ENCODE measurements at regions not wholly inside any gene's neighbourhood (a gene's known extent, or its start where the extent isn't known, plus 50 kb on each side); places are given as distances from the start of the nearest gene placed in this dataset.

DNA sequence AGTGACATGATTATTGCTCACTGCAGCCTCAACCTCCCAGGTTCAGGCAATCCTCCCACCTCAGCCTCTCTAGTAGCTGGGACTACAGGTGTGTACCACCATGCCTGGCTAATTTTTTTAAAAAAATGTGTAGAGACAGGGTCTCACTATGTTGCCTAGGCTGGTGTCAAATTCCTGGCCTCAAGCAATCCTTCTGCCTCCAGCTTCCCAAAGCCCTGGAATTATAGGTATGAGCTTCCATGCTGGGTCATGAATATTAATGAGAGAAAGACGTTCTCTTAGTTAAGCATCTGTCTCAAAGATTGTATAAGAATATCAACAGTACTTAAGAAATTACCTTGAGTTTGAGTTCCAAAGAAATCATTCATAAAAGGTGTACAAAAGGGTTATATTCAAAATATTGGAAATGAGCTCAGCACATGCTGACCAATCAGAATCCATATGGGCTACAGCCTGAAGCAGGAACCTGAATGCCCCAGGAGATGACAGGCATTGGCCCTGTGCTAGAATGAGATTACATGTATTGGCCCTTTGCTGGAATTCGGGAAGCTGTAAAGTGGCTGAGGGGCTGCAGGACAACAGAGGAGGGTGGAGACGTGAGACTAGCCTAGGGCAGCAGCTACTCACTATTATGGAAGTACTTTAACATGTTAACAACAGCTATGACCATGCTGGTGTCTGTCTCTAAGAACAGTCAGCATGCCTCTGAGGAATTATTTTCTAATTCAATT lies 157.0 kb upstream of the CPNE8 start:
- H3K9ac ChIP-seq (ENCODE audit: low read length): no peak overlapping the region
- no peaks in the 10 kb centered on the region for H3K36me3 ChIP-seq (replicated peaks; ENCODE audit: low read depth, low read length)
- no peaks in the 10 kb centered on the region for H3K27me3 ChIP-seq (ENCODE audit: low read depth, low read length)
- H3K9me3 ChIP-seq (ENCODE audit: insufficient read depth, low read length): no peaks in the 10 kb centered on the region
- H3K79me2 ChIP-seq (ENCODE audit: low read length): no peaks in the 10 kb centered on the region
- H3K4me2 ChIP-seq (ENCODE audit: low read length): no peak overlapping the region
- TF ChIP-seq, protein P1, sequence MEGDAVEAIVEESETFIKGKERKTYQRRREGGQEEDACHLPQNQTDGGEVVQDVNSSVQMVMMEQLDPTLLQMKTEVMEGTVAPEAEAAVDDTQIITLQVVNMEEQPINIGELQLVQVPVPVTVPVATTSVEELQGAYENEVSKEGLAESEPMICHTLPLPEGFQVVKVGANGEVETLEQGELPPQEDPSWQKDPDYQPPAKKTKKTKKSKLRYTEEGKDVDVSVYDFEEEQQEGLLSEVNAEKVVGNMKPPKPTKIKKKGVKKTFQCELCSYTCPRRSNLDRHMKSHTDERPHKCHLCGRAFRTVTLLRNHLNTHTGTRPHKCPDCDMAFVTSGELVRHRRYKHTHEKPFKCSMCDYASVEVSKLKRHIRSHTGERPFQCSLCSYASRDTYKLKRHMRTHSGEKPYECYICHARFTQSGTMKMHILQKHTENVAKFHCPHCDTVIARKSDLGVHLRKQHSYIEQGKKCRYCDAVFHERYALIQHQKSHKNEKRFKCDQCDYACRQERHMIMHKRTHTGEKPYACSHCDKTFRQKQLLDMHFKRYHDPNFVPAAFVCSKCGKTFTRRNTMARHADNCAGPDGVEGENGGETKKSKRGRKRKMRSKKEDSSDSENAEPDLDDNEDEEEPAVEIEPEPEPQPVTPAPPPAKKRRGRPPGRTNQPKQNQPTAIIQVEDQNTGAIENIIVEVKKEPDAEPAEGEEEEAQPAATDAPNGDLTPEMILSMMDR (IDR thresholded peaks at IDR 0.05; ENCODE audit: low read depth, low read length): no peak
- TF ChIP-seq EZH2phosphoT487 (IDR thresholded peaks at IDR 0.05; ENCODE audit: low read depth): no peak
- H3K27ac ChIP-seq (ENCODE audit: low read length): no peak overlapping the region
- H2AFZ ChIP-seq (ENCODE audit: low read depth, low read length): no peak overlapping the region
- peaks cover 4% of the 10 kb centered on the region; the same call in 1 of the 2 replicates for H3K4me1 ChIP-seq (ENCODE audit: low read length)
- no peaks in the 10 kb centered on the region for H4K20me1 ChIP-seq (ENCODE audit: insufficient read depth, low read length)
- no peak overlapping the region for H3K4me3 ChIP-seq (ENCODE audit: low read length)

DNA sequence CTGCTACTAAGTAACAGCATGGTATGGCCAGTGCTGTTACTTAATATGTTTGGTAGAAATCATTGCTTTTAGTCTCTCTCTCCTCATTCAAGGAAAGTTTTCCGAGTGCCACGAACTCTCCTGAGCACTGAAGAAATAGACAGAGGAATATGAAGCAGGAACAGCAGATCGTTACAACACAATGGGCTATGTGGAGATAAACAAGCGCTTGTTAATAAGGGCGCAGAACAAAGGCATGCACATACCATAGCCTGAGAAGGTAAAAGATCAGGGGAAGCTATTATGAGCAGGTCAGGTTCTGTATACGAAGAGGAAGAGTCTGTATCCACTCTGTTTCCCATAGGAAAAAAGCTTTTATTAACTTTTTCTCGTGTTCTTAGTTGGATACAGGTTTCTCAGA lies 156.2 kb upstream of the CPNE8 start:
- H3K4me3 ChIP-seq (ENCODE audit: low read length): no peak overlapping the region
- H3K4me2 ChIP-seq (ENCODE audit: low read length): no peak overlapping the region
- no peaks in the 10 kb centered on the region for H4K20me1 ChIP-seq (ENCODE audit: insufficient read depth, low read length)
- no peaks in the 10 kb centered on the region for H3K9me3 ChIP-seq (ENCODE audit: insufficient read depth, low read length)
- H3K9ac ChIP-seq (ENCODE audit: low read length): no peak overlapping the region
- TF ChIP-seq EZH2phosphoT487 (IDR thresholded peaks at IDR 0.05; ENCODE audit: low read depth): no peak
- TF ChIP-seq, protein P1 (IDR thresholded peaks at IDR 0.05; ENCODE audit: low read depth, low read length): no peak
- no peaks in the 10 kb centered on the region for H3K79me2 ChIP-seq (ENCODE audit: low read length)
- no peaks in the 10 kb centered on the region for H3K27me3 ChIP-seq (ENCODE audit: low read depth, low read length)
- H3K36me3 ChIP-seq (replicated peaks; ENCODE audit: low read depth, low read length): no peaks in the 10 kb centered on the region
- H2AFZ ChIP-seq (ENCODE audit: low read depth, low read length): no peak overlapping the region
- peaks cover 4% of the 10 kb centered on the region; the same call in 1 of the 2 replicates for H3K4me1 ChIP-seq (ENCODE audit: low read length)
- no peak overlapping the region for H3K27ac ChIP-seq (ENCODE audit: low read length)

DNA sequence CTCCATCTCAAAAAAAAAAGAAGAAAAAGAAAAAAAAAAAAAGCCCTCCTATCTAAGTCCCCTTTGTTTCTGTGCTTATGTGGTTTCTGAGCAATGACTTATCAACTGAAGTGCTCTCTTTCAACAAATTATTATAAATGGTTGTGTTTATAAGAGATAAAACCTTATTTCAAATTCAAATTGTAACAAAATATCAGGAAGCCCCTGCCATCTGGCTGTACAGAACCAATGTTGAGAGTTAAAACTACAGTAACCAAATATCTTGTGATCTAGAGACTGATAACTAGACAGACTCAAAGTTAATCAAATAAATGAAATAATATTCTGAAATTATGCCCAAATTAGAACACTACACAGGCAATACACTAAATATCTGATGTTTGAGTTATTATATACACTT lies 143.0 kb upstream of the CPNE8 start:
- no peaks in the 10 kb centered on the region for H3K36me3 ChIP-seq (replicated peaks; ENCODE audit: low read depth, low read length)
- no peaks in the 10 kb centered on the region for H3K9me3 ChIP-seq (ENCODE audit: insufficient read depth, low read length)
- no peaks in the 10 kb centered on the region for H3K79me2 ChIP-seq (ENCODE audit: low read length)
- H4K20me1 ChIP-seq (ENCODE audit: insufficient read depth, low read length): no peaks in the 10 kb centered on the region
- H3K4me3 ChIP-seq (ENCODE audit: low read length): no peak overlapping the region
- H3K27me3 ChIP-seq (ENCODE audit: low read depth, low read length): no peaks in the 10 kb centered on the region
- H3K9ac ChIP-seq (ENCODE audit: low read length): no peak overlapping the region
- no peak overlapping the region for H3K4me2 ChIP-seq (ENCODE audit: low read length)
- no peak overlapping the region for H2AFZ ChIP-seq (ENCODE audit: low read depth, low read length)
- TF ChIP-seq, protein P1 (IDR thresholded peaks at IDR 0.05; ENCODE audit: low read depth, low read length): no peak
- no peak for TF ChIP-seq EZH2phosphoT487 (IDR thresholded peaks at IDR 0.05; ENCODE audit: low read depth)
- H3K4me1 ChIP-seq (ENCODE audit: low read length): no peaks in the 10 kb centered on the region
- H3K27ac ChIP-seq (ENCODE audit: low read length): no peak overlapping the region

DNA sequence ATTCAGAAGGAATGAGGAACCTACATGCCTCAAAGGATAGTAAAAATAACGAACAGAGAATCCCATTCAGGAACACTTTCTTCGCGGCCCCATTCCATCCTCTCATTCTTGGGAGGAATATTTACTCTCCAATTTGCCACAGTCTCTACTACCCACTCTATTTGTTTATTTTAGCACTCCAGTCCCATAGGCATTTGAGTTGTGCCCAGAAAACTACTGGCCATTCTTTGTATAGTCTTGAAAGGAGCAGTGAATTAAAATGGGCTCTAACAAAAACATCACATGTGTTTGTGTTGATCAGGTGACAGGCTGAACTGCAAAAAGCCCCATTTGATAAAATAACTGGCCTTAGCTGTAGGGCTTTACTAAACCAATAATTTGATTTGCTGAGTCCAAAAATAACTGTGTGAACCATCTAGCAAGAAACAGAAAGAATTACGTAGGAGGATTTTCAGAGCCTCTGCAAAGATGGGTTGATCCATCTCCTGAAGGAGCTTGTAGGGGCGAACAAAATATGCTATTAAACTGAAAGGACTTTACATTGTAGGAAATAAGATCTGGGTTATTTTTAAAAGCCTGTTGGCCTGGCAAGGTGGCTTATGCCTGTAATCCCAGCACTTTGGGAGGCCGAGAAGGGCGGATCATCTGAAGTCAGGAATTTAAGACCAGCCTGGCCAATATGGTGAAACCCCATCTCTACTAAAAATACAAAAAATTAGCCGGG lies 142.3 kb upstream of the CPNE8 start:
- no peaks in the 10 kb centered on the region for H3K9me3 ChIP-seq (ENCODE audit: insufficient read depth, low read length)
- no peaks in the 10 kb centered on the region for H3K79me2 ChIP-seq (ENCODE audit: low read length)
- H3K36me3 ChIP-seq (replicated peaks; ENCODE audit: low read depth, low read length): no peaks in the 10 kb centered on the region
- H3K27ac ChIP-seq (ENCODE audit: low read length): no peak overlapping the region
- no peak for TF ChIP-seq EZH2phosphoT487 (IDR thresholded peaks at IDR 0.05; ENCODE audit: low read depth)
- TF ChIP-seq, protein P1 (IDR thresholded peaks at IDR 0.05; ENCODE audit: low read depth, low read length): no peak
- no peak overlapping the region for H3K4me2 ChIP-seq (ENCODE audit: low read length)
- no peaks in the 10 kb centered on the region for H3K27me3 ChIP-seq (ENCODE audit: low read depth, low read length)
- no peak overlapping the region for H2AFZ ChIP-seq (ENCODE audit: low read depth, low read length)
- no peaks in the 10 kb centered on the region for H4K20me1 ChIP-seq (ENCODE audit: insufficient read depth, low read length)
- H3K4me3 ChIP-seq (ENCODE audit: low read length): no peak overlapping the region
- no peak overlapping the region for H3K9ac ChIP-seq (ENCODE audit: low read length)
- no peaks in the 10 kb centered on the region for H3K4me1 ChIP-seq (ENCODE audit: low read length)

All from OCI-LY3 (cell line).